Fibroblast of skin of back (primary cell): ENCODE measurements at regions not wholly inside any gene's neighbourhood (a gene's known extent, or its start where the extent isn't known, plus 50 kb on each side); places are given as distances from the start of the nearest gene placed in this dataset.
A peak's percentile ranks its signal among the peaks of the same experiment; 100 is the strongest.

ENCODE experiments used
- DNase-seq: peaks from one replicate; pipeline ENCODE4 v3.0.0-alpha.2; 2013

DNA sequence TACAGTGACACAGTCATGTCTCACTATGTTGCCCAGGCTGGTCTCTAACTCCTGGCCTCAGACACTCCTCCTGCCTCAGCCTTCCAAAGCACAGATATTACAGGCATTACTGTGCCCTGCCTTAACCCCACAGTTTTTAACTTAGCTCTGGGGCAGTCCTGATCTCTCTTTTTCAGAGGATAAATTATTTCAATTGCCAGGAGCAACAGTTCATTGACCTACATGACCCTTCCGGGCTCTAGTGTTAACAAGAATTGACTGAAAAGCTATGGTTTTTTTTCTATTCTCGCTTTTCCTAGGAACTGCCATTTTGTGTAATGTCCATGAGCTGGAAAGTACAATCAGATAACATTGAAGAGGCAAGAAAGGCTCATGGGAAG lies 92.8 kb downstream of the HNRNPLL start:
- DNase-seq, result no peak

DNA sequence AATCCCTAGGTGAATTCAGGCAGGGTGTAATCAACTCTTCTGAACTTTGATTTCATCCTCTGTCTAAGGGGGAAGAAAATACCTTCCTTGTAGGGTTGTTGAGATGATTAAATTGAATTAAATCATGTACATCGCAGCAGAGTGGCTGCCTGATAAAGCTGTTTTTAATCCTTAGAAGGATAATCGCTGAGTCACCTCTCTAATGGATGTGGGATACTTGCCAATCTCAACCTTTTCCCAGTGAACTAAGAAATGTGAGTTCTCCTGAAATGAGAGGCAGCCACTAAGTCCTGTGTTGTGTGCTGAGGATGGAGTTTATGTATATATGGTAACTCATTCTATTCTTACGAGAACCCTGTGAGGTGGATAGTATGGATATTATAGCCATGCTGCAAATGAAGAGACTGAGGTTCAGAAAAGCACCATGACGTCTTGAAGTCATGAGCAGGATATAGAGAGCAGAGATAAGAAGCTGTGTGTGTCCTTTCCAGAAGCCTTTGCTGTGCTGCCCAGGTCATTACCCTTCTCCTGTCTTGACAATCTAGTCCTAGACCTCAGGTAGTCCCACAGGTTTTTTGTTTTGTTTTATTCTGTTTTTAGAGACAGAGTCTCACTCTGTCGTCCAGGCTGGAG lies 93.3 kb downstream of the HNRNPLL start:
- peak; percentile 67 for DNase-seq

DNA sequence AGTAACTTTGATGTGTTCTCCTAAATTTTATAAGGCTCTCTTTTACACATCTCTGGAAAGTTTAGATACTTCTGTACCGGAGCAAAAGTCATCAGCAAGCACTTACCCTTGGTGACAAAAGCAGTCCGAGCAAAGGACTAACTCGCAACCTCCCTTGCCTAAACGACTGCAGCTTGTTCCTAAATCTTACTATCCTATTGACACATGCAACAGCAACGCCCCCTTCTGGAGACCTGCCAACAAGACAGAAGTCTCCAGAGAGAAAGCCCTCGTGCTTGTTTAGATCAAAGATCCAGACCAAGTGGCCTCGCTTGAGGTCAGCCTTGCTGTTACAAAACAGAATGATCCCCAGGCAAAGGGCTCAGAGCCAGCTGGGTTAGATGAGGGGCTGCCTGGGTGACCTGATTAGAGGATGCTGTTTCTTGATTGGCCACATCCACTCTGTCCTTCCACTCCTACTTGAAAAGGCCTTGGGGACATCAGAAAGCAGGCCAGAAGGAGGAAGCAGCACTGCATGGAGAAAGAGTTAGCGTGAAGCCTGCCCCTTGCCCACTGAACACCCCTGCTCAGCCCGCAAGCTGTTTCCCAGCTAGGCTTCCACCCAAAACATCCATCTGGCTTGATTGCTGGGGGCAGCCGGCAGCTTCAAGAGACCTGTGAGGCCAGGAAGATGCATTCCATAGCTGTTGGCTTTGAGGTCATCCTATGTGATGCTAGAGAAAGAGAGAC lies 94.3 kb downstream of the HNRNPLL start:
- DNase-seq, result peak; percentile 80

DNA sequence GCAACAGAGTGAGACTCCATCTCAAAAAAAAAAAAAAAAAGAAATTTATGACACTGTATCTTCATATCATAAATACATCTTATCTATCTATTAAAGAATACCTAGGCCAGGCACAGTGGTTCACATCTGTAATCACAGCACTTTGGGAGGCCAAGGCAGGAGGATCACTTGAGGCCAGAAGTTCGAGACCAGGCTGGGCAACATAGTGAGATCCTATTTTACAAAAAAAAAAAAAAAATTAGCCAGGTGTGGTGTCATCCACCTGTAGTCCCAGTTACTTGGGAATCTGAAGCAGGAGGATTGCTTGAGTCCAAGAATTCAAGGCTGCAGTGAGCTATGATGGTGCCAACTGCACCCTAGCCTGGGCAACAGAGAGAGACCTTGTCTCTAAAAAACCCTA lies 95.0 kb downstream of the HNRNPLL start:
- no peak for DNase-seq

DNA sequence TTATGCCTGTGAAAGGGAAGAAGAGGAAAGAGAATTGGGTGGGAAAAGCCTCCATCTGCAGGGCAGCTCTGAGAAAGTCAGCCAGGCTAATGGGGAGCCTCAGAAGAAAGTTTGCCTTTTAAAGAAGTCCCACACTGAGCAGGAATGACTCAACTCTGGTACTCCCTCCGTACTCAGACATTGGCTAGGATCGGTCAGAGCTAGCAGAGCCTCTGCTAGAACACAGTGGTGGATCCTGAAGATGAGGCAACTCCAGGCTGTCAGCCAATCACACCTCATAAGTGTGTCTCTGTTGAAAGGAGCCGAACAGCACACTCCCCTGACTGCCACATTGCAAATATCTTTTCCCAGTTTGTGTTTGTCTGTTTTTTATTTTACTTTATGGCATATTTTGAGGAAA lies 96.9 kb downstream of the HNRNPLL start:
- DNase-seq, result peak; percentile 78

DNA sequence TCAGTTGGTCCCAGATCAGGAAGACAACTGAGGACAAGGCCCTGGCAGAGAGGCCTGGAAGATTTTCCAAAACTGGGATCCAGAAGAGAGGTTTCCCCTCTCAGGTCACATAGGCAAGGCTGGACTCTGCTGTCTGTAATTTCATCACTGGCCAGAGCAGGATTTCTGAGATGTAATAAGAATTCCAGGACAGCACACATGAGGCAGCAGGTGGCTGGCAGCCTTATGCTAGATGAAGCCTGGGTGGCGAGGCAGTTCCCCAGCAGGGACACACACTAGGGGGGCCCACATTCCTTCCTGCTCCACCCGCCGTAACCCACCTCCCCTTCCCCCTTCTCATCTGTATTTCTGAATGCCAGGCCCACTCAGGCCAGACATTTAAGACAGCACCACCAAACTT lies 98.6 kb downstream of the HNRNPLL start:
- no peak for DNase-seq

DNA sequence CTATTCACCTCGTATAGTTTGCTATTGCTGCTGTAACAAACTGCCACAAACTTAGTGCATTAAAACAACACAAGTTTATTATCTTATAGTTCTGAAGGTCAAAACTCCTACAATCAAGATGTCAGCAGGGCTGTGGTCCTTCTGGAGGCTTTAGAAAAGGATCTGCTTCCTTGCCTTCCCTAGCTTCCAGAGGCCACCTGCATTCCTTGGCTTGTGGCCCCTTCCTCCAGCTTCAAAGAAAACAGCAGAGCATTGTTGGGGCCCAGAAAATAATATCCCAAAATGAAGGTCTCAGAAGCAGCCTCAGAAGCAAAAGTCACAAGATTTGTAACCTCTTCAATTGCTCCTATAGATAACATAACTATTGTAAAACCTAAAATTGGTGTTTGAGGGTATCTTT lies 100.6 kb downstream of the HNRNPLL start:
- DNase-seq, result no peak

DNA sequence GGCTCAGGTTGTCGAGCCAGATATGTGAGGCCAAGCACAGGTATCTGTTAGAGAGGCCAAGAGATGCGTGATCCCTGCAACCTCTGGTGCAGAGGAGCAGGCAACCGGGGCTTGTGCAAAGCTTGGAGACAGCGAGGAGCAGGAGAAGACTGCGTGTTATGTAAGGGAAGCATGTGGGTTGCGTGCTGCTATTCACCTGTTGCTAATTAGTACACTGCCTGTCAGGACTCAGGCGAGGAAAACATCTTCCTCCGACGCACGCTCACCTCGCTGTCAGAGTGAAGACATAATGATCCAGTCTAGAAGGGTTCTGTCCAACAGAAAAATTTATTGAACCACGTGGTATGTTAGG lies 102.5 kb downstream of the HNRNPLL start:
- DNase-seq, result no peak

DNA sequence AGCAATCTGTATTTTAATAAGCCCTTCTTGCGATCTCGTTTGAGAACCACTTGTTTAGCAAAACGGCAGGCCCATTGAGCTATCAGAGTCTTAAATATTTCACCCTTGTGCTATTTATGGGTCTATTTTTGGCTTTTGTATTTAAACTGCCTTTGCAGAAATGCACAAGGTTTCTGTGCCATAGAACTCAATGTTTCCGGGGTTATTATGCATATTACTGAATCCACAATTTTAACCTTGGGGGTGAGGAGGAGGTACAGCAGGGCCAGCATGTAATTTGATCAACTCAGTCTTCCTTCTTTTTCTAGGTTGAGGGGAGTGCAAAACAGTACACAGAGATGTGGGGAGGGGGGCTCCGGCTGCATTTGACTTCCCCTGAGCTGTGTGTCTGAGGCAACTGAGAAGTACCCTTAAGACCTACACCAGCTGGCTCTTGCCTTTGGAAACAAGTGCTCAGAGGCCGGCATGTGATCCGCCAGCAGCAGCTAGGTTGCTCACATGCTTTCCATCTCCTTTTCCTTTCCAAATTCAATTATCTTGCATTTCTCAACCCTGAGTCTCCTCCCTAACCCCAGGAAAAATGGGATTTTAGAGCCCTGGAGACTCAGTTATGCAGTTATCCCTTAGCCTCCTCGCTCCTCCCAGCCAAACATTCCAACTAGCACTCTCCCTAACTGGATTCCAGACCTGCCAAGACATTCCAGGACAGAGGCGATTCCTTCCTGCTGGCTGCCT lies 103.0 kb downstream of the HNRNPLL start:
- no peak for DNase-seq

DNA sequence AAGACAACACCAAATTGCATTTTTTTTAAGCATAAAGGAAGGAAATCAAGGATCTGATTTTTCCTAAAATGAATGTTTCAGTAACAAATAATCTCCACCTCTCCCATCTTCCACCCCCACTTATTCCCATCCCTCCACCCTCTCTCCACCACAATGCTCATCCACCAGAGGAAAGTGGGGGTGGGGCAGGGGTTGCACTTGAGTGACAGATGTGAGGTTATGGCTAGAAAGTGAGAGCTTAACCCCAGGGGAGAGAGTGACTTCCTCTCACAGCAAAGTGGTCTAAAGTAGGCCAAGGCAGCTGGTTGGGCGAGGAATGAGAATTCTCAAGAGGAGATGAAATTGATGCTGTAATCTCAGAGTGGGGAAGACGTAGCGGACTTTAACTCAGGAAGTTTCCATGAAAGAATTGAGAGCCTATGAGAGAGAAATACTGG lies 104.7 kb downstream of the HNRNPLL start:
- no peak for DNase-seq

DNA sequence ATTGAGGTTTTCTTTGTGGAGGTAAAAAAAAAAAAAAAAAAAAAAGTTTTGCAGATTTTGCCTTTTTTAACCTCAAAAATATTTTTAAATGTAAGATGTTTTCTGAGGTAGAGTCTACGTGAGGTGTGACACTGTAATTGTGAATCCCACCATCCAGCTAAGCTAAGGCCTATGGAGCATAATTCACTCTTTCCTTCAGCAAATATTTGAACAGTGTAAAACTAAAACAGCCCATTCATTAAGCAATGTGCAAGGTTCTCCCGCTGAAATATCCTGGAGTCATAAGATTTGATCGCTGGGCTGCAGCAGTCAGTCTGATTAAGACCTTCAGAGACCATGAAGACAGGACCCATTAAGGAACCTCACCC lies 105.1 kb downstream of the HNRNPLL start:
- no peak for DNase-seq

DNA sequence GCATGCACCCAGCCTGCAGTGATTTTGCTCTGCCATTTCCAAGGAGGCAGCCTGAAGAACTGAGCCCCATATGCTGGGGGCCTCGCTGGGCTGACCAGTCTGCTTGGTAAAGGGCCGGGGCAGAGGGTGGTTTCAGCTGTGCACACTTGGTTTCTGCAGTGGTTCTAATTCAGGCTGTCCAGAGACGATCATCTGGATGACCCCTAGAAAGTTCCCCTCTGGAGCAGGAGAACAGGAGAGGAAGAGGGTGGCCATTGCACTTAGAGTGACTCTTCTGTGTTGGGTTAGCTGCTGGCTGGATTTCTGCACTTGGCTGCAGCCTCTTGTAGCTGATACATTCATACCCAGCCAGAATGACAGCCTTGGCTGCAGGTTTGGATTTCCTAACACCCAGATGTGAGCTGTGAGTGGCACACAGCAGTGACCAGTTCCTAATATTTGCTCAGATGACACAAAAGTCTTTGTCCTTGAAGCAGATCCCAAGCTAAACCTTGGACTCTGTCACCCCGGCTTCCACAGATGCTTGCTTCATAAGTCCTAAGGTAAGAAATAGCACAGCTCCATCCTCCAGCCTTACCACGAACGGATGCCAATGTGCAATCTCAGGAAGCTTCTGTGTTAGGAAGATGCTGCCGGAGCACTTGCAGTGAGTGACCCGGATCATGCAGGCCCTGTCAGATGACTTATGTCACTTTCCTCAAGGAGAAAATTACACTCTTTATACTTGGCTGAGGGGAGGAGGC lies 105.6 kb downstream of the HNRNPLL start:
- no peak for DNase-seq

DNA sequence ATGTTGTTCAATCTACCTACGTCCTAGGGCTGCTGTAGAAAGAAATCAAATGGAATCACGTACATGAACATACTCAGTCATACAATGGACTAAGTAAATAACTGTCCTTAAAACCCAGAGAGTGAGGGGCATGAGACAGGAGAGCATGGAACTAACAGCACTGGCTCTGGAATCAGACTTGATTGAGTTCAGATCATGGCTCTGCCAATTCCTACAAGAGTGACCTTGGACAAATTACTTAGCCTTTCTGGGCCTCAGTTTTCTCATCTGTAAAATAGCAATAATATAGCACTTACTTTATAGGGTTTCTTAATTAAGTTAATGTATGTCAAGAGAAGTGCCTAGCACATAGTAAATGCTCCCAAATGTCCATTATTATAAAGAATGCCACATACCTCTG lies 106.8 kb downstream of the HNRNPLL start:
- no peak for DNase-seq

DNA sequence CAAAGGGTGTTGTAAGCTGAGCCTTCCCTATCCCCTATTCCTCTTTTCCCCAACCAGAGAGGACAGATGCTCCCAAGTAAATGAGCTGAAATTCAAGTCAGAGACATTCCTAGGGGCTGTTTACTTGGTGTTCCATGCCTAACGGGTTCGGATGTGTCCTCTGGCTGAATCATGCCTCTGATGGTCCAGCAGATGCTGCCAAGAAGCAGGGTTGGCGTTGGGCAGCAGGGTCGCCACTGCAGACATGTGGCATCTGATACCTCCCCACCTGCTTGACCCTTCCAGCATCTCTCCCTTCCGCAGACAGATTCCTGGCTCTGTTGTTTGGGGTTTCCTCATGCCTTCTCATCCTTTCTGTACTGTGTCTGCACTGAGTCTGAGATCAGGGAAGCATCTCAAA lies 108.3 kb downstream of the HNRNPLL start:
- DNase-seq, result no peak

DNA sequence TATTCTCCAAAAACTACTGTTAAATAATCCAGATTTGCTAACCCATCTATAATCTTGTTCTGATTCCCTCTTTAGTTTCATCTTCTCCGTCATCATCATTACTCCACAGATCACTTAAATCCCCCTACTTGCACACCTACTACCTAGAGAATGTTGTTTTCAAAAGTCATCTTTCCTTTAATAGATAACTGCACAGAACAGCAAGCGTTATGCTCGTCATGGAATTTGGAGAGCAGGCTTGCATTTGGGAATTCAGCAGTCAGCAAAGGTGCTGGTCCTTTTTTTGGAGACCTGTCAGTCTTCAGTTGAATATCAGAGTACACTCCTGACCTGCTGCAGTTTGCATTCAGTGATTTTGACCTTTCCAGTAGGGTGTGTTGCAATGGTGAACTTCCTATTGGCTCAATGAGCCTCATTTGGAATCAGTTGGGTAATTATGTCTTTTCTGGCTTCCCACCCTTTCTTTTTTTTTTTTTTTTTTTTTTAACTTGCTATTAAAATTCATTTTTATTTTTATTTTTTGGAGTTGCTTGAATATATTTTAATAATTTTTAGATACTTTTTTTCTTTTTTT lies 110.6 kb downstream of the HNRNPLL start:
- no peak for DNase-seq

DNA sequence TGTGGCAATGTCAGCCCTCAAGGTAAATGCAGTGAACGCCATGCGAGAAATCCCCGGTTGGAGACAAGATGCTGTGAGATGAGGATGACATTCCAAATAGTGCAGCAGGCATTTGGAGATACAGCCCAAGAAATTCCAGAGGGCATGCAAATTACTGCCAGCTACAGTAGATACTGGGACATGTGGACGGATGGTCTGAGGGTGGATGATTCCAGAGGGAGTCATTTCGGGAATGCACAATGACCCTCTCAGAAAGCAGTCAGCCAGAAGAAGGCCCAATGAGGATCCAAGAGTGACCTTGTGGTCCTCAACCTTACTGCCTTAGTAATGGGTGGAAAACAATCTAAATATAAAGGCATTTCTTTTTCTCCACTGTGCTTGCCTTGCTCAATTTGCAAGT lies 111.3 kb downstream of the HNRNPLL start:
- DNase-seq, result no peak

DNA sequence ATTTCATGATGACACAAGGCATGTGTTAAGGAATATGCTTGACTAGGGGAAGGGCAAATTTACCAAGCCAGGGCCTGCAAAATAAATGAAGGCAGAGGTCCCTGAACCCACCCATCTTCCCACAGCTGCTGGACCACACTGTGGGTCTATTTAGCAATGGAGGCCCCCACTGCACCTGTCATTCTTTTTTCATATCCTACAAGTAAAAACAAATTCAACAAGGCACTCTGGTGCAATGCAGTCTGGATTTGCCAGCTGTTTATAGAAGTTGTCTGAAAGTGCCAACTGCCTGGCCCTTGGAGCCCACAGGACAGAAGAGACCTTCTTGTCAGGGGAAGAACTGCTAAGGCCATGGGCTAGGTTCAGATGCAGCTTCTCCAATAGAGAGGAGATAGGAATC lies 112.8 kb upstream of the ATL2 start:
- no peak for DNase-seq

DNA sequence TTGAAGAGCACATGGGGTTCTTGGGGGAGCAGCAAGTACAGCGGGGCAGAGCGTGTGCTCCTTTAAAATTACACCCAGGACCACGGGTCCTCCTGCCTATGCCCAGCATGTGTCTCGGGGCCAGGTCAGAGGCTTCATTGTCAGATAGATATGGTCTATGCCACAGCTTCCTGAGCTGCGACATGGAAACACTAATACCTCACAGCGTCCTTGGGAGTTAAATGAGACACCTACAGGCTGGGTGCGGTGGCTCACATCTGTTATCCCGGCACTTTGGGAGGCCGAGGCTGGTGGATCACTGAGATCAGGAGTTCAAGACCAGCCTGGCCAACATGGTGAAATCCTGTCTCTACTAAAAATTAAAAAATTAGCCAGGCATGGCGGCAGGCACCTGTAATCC lies 110.8 kb upstream of the ATL2 start:
- no peak for DNase-seq

DNA sequence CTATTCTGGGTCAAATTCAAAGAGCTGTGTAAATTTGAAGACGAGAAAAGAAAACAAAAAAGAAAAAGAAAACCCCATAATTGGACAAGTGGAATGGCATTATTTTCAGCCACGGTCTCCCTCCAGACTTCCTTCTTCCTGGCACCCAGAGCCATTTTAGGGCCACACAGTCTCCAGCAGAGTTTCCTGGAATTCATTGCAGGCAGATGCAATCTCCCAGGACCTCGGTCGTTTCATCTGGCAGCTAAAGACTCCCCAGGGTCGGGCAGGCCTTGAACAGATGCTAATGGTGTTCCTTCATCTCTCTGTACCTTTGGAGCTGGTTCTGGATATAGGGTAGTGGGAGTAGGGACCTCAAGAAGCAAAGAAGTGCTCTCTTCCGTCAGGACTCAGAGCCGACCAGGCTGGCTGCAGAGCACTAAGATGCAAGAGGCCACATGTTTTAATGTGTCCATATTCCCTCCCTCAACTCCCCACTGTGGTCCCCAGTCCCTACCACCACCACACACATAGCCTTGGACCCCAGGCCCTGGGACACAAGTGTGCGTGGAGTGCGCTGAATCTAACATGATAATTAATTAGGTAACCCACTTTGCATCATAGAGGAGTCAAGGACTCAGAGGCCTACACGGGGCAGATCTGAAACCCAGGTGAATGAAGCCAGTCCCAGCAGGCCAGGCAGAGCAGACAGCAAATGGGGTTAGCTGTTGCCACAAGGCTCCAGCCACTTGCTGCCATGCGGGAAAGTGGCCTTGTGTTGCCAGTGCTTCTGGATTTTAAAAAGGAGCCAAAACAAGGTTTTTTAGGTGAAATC lies 109.3 kb upstream of the ATL2 start:
- no peak for DNase-seq

DNA sequence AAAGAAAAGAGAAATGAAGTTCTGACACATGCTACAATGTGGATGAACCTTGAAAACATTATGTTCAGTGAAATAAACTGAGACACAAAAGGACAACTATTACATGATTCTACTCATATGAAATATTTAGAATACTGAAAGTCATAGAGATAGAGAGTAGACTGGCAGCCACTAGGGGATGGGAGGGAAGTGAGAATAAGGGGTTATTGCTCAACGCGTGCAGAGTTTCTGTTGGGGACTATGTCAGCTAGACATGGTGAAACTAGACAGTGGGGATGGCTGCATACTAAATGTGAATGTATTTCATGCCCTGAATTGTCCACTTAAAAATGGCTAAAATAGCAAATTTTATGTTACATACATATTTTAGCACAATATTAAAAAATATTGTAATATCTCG lies 108.7 kb upstream of the ATL2 start:
- DNase-seq, result no peak

DNA sequence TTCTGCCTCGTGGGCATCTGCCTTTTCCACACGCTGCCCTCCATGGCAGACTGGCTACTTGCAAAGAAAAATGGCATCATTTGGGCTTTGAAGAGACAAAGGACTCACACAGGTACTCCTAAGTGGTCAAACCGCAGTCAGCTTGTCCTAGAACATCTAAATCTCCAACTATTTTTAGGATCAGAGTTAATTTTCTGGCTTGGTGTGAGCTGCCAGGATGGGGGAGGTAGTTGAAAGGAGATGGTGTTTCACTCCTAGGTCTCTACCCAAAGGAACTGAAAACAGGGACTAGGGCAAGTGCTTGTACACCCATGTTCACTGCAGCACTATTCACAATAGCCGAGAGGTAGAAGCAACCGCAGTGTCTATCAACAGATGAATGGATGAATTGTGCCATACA lies 107.9 kb upstream of the ATL2 start:
- DNase-seq, result no peak
